ENCODE measurements at regions not wholly inside any gene's neighbourhood (a gene's known extent, or its start where the extent isn't known, plus 50 kb on each side); places are given as distances from the start of the nearest gene placed in this dataset.

- Mint-ChIP-seq H3K4me3 (no peak overlapping the region), H3K4me1 (ENCODE audit: low read depth) (no peaks in the 10 kb centered on the region), H3K9me3 (peaks cover 2% of the 10 kb centered on the region), H3K27ac (no peak overlapping the region), H3K27me3 (no peaks in the 10 kb centered on the region), H3K36me3 (ENCODE audit: low read depth) (no peaks in the 10 kb centered on the region)
- intact Hi-C loops (cut with DNase I, micrococcal nuclease): no loop called here
- POLR2A ChIA-PET: no interaction called here
- H3K9me3 ChIP-seq (ENCODE audit: control insufficient read depth in 1 of 2, insufficient read depth in 1 of 2, low read length in 2 of 2): peaks cover 0 to 18% of the 10 kb centered on the region in 2 experiments
- TF ChIP-seq CTCF (IDR thresholded peaks at IDR 0.05): no peak
- no peaks in the 10 kb centered on the region for H3K36me3 ChIP-seq (ENCODE audit: insufficient read depth, low read length)
- no peaks in the 10 kb centered on the region for H3K4me1 ChIP-seq (ENCODE audit: insufficient read depth, low read length)
- ATAC-seq (ENCODE audit: poor library complexity) (no peak), DNase-seq (no peak)
- H3K4me3 ChIP-seq (ENCODE audit: low read length): no peak overlapping the region
- H3K27me3 ChIP-seq (ENCODE audit: control insufficient read depth in 1 of 2, insufficient read depth in 2 of 2, low read length in 2 of 2): no peaks in the 10 kb centered on the region
- H3K27ac ChIP-seq (ENCODE audit: low read depth in 1 of 2, low read length in 2 of 2): no peak overlapping the region
- CTCF ChIA-PET: no interaction called here
Observed at GRCh38 chr18:44096016-44096415, 584.7 kb upstream of the SETBP1 start.

GRCh38 chr18:44098551-44099098 is 582.1 kb upstream of the SETBP1 start:
- no peaks in the 10 kb centered on the region for H3K27me3 Mint-ChIP-seq
- Histone ChIP-seq H3K36me3 (ENCODE audit: insufficient read depth, low read length) (no peaks in the 10 kb centered on the region), H3K27ac (ENCODE audit: low read depth in 1 of 2, low read length in 2 of 2) (no peak overlapping the region), H3K4me3 (ENCODE audit: low read length) (no peak overlapping the region), H3K9me3 (ENCODE audit: control insufficient read depth in 1 of 2, insufficient read depth in 1 of 2, low read length in 2 of 2) (peaks cover 0 to 18% of the 10 kb centered on the region in 2 experiments), H3K4me1 (ENCODE audit: insufficient read depth, low read length) (no peaks in the 10 kb centered on the region), H3K27me3 (ENCODE audit: control insufficient read depth in 1 of 2, insufficient read depth in 2 of 2, low read length in 2 of 2) (no peaks in the 10 kb centered on the region)
- no peak overlapping the region for H3K27ac Mint-ChIP-seq
- H3K4me1 Mint-ChIP-seq (ENCODE audit: low read depth): no peaks in the 10 kb centered on the region
- POLR2A ChIA-PET: no interaction called here
- H3K4me3 Mint-ChIP-seq: no peak overlapping the region
- peaks cover 2% of the 10 kb centered on the region for H3K9me3 Mint-ChIP-seq
- CTCF ChIA-PET: no interaction called here
- DNase-seq (no peak), ATAC-seq (ENCODE audit: poor library complexity) (no peak)
- H3K36me3 Mint-ChIP-seq (ENCODE audit: low read depth): no peaks in the 10 kb centered on the region
- no peak for TF ChIP-seq CTCF (IDR thresholded peaks at IDR 0.05)
- intact Hi-C loops (cut with DNase I, micrococcal nuclease): no loop called here

GRCh38 chr18:44107187-44107586 is 573.5 kb upstream of the SETBP1 start:
- no peak overlapping the region for H3K4me3 Mint-ChIP-seq
- CTCF ChIA-PET: no interaction called here
- POLR2A ChIA-PET: no interaction called here
- Histone ChIP-seq H3K27ac (ENCODE audit: low read depth in 1 of 2, low read length in 2 of 2) (no peak overlapping the region), H3K4me3 (ENCODE audit: low read length) (no peak overlapping the region), H3K4me1 (ENCODE audit: insufficient read depth, low read length) (no peaks in the 10 kb centered on the region), H3K9me3 (ENCODE audit: control insufficient read depth in 1 of 2, insufficient read depth in 1 of 2, low read length in 2 of 2) (no peaks in the 10 kb centered on the region), H3K27me3 (ENCODE audit: control insufficient read depth in 1 of 2, insufficient read depth in 2 of 2, low read length in 2 of 2) (no peaks in the 10 kb centered on the region), H3K36me3 (ENCODE audit: insufficient read depth, low read length) (no peaks in the 10 kb centered on the region)
- TF ChIP-seq CTCF (IDR thresholded peaks at IDR 0.05): no peak
- intact Hi-C loops (cut with DNase I, micrococcal nuclease): no loop called here
- no peaks in the 10 kb centered on the region for H3K27me3 Mint-ChIP-seq
- H3K36me3 Mint-ChIP-seq (ENCODE audit: low read depth): no peaks in the 10 kb centered on the region
- no peak overlapping the region for H3K27ac Mint-ChIP-seq
- ATAC-seq (ENCODE audit: poor library complexity) (no peak), DNase-seq (no peak)
- H3K4me1 Mint-ChIP-seq (ENCODE audit: low read depth): no peaks in the 10 kb centered on the region
- peaks cover 4% of the 10 kb centered on the region for H3K9me3 Mint-ChIP-seq
